Neural cell (in vitro differentiated cells): ENCODE measurements at regions not wholly inside any gene's neighbourhood (a gene's known extent, or its start where the extent isn't known, plus 50 kb on each side); places are given as distances from the start of the nearest gene placed in this dataset.

Experiments
- H2AFZ ChIP-seq: fragments of 200-600, 300-800 bp; sonication (generic), shearing (Covaris generic); 2 replicates; pipeline ENCODE4 v1.6.0; 2014; ENCODE audit warnings: low read depth, mild to moderate bottlenecking, antibody characterized with exemption, low read length, moderate library complexity
- H3F3A ChIP-seq: fragments of 200-600 bp; shearing (Covaris generic); 2 replicates; pipeline ENCODE4 v1.6.1; 2016; ENCODE audit warnings: mild to moderate bottlenecking, moderate library complexity, mixed read lengths, antibody characterized with exemption, low read length; ENCODE audit not compliant: insufficient read depth, poor library complexity, severe bottlenecking
- H3K27ac ChIP-seq: fragments of 200-600, 300-800 bp; sonication (generic), shearing (Covaris generic); 2 replicates; pipeline ENCODE4 v1.5.1; 2014; ENCODE audit warnings: mild to moderate bottlenecking, low read length, moderate library complexity
- H3K27me3 ChIP-seq: fragments of 300-800, 200-600 bp; sonication (generic), shearing (Covaris generic); 2 replicates; pipeline ENCODE4 v1.6.0; 2014; ENCODE audit warnings: mild to moderate bottlenecking, low read depth, low read length, moderate library complexity; ENCODE audit not compliant: insufficient read depth
- H3K36me3 ChIP-seq: fragments of 300-800, 200-600 bp; sonication (generic), shearing (Covaris generic); 2 replicates; pipeline ENCODE4 v1.5.1; 2014; ENCODE audit warnings: mild to moderate bottlenecking, antibody characterized with exemption, low read length, moderate library complexity; ENCODE audit not compliant: insufficient read depth
- H3K4me2 ChIP-seq: fragments of 300-800, 200-600 bp; sonication (generic), shearing (Covaris generic); 2 replicates; pipeline ENCODE4 v1.6.0; 2014; ENCODE audit warnings: mild to moderate bottlenecking, low read length
- H3K4me3 ChIP-seq: fragments of 300-800, 200-600 bp; sonication (generic), shearing (Covaris generic); 2 replicates; pipeline ENCODE4 v1.5.1; 2014; ENCODE audit warnings: mild to moderate bottlenecking, low read length, moderate library complexity
- H3K79me2 ChIP-seq: fragments of 200-600 bp; shearing (Covaris generic); replicated peaks from 2 replicates; pipeline ENCODE4 v1.6.0; 2014; ENCODE audit warnings: mild to moderate bottlenecking, low read length, moderate library complexity; ENCODE audit not compliant: insufficient read depth
- H3K9ac ChIP-seq: fragments of 300-800, 200-600 bp; sonication (generic), shearing (Covaris generic); 2 replicates; pipeline ENCODE4 v1.6.1; 2016; ENCODE audit warnings: mild to moderate bottlenecking, low read length, mixed read lengths
- H3K9me2 ChIP-seq: fragments of 200-600 bp; shearing (Covaris generic); 2 replicates; pipeline ENCODE4 v1.6.1; 2016; ENCODE audit warnings: mild to moderate bottlenecking, low read length, mixed read lengths; ENCODE audit not compliant: insufficient read depth
- H3K9me3 ChIP-seq: fragments of 200-600, 300-800 bp; sonication (generic), shearing (Covaris generic); 2 replicates; pipeline ENCODE4 v1.6.1; 2016; ENCODE audit warnings: mild to moderate bottlenecking, mixed run types, low read length, moderate library complexity, mixed read lengths
- H4K20me1 ChIP-seq: fragments of 200-600 bp; shearing (Covaris generic); 2 replicates; pipeline ENCODE4 v1.6.1; 2016; ENCODE audit warnings: mild to moderate bottlenecking, mixed run types; ENCODE audit not compliant: insufficient read depth
- CTCF ChIP-seq: fragments of 450-650 bp; IDR thresholded peaks from 2 replicates; pipeline ENCODE4 v1.5.1; 2014; ENCODE audit warnings: antibody characterized with exemption, mild to moderate bottlenecking, moderate library complexity; ENCODE audit not compliant: poor library complexity, severe bottlenecking
- EP300 ChIP-seq: fragments of 450-650 bp; conservative IDR thresholded peaks from 2 replicates; pipeline ENCODE4 v1.6.1; 2014; ENCODE audit warnings: antibody characterized with exemption, mild to moderate bottlenecking, moderate library complexity; ENCODE audit not compliant: poor library complexity, severe bottlenecking
- EZH2 ChIP-seq: fragments of 200-600, 300-800 bp; shearing (Covaris generic), sonication (generic); IDR thresholded peaks from 2 replicates; pipeline ENCODE4 v1.6.1; 2014; ENCODE audit warnings: antibody characterized with exemption, low read length, borderline replicate concordance, mild to moderate bottlenecking; ENCODE audit not compliant: insufficient read depth, poor library complexity, severe bottlenecking
- MXI1 ChIP-seq: fragments of 450-650 bp; conservative IDR thresholded peaks from 2 replicates; pipeline ENCODE4 v1.6.1; 2014; ENCODE audit warnings: antibody characterized with exemption, mild to moderate bottlenecking; ENCODE audit not compliant: poor library complexity, severe bottlenecking
- POLR2AphosphoS5 ChIP-seq: IDR thresholded peaks from 2 replicates; pipeline ENCODE4 v1.6.1; 2012
- RAD21 ChIP-seq: fragments of 450-650 bp; conservative IDR thresholded peaks from 2 replicates; pipeline ENCODE4 v1.6.1; 2014; ENCODE audit warnings: antibody characterized with exemption, mild to moderate bottlenecking, moderate library complexity
- SMC3 ChIP-seq: fragments of 450-650 bp; conservative IDR thresholded peaks from 2 replicates; pipeline ENCODE4 v1.6.1; 2014; ENCODE audit warnings: antibody characterized with exemption, mild to moderate bottlenecking, moderate library complexity; ENCODE audit not compliant: poor library complexity

- Histone ChIP-seq H2AFZ (no peak overlapping the region), H3K36me3 (no peaks in the 10 kb centered on the region), H3K79me2 (no peaks in the 10 kb centered on the region), H3K27ac (no peak overlapping the region), H4K20me1 (no peaks in the 10 kb centered on the region), H3K4me3 (no peak overlapping the region), H3K27me3 (no peaks in the 10 kb centered on the region), H3K9ac (no peak overlapping the region), H3K9me2 (no peaks in the 10 kb centered on the region), H3K9me3 (no peaks in the 10 kb centered on the region), H3K4me2 (no peak overlapping the region), H3F3A (no peaks in the 10 kb centered on the region)
- no peak for TF ChIP-seq CTCF
- TF ChIP-seq EZH2 = no peak
- TF ChIP-seq POLR2AphosphoS5 = no peak
- TF ChIP-seq MXI1 = no peak
Measured at GRCh38 chr5:44713446-44713845, 95.3 kb upstream of the MRPS30 start.

- no peak overlapping the region for H3K9ac ChIP-seq
- no peaks in the 10 kb centered on the region for H3F3A ChIP-seq
- H3K9me3 ChIP-seq = no peaks in the 10 kb centered on the region
- no peak overlapping the region for H3K4me3 ChIP-seq
- no peak overlapping the region for H3K27ac ChIP-seq
- TF ChIP-seq RAD21 = no peak
- TF ChIP-seq EP300 = no peak
- no peak for TF ChIP-seq POLR2AphosphoS5
- TF ChIP-seq CTCF = no peak
- no peak for TF ChIP-seq SMC3
- H3K4me2 ChIP-seq = no peak overlapping the region
- H3K27me3 ChIP-seq = no peaks in the 10 kb centered on the region
- no peaks in the 10 kb centered on the region for H3K36me3 ChIP-seq
- no peaks in the 10 kb centered on the region for H3K79me2 ChIP-seq
- no peak overlapping the region for H2AFZ ChIP-seq
- H4K20me1 ChIP-seq = no peaks in the 10 kb centered on the region
- no peaks in the 10 kb centered on the region for H3K9me2 ChIP-seq
Measured at GRCh38 chr5:44711901-44712300, 96.8 kb upstream of the MRPS30 start.

- no peak overlapping the region for H3K4me2 ChIP-seq
- H3F3A ChIP-seq = no peaks in the 10 kb centered on the region
- no peaks in the 10 kb centered on the region for H3K9me2 ChIP-seq
- H4K20me1 ChIP-seq = no peaks in the 10 kb centered on the region
- no peaks in the 10 kb centered on the region for H3K9me3 ChIP-seq
- H3K27ac ChIP-seq = no peak overlapping the region
- no peak overlapping the region for H3K4me3 ChIP-seq
- no peak for TF ChIP-seq RAD21
- TF ChIP-seq EP300 = no peak
- TF ChIP-seq MXI1 = no peak
- H3K36me3 ChIP-seq = no peaks in the 10 kb centered on the region
- no peaks in the 10 kb centered on the region for H3K27me3 ChIP-seq
- no peaks in the 10 kb centered on the region for H3K79me2 ChIP-seq
- H2AFZ ChIP-seq = no peak overlapping the region
- no peak overlapping the region for H3K9ac ChIP-seq
Measured at GRCh38 chr5:44708602-44709001, 100.1 kb upstream of the MRPS30 start.
